Hepatocyte (in vitro differentiated cells): ENCODE measurements at regions not wholly inside any gene's neighbourhood (a gene's known extent, or its start where the extent isn't known, plus 50 kb on each side); places are given as distances from the start of the nearest gene placed in this dataset.

ENCODE experiments used
- DNase-seq: peaks from one replicate; pipeline ENCODE4 v3.0.0-alpha.2; 2016; ENCODE audit warnings: low spot score
- H2AFZ ChIP-seq: fragments of 200-600 bp; sonication (generic); 2 replicates; pipeline ENCODE4 v1.6.0; 2016; ENCODE audit warnings: antibody characterized with exemption, mild to moderate bottlenecking
- H3K27ac ChIP-seq: fragments of 200-600 bp; sonication (generic); 2 replicates; pipeline ENCODE4 v1.5.1; 2016; ENCODE audit warnings: mild to moderate bottlenecking
- H3K27me3 ChIP-seq: fragments of 200-600 bp; sonication (generic); 2 replicates; pipeline ENCODE4 v1.6.1; 2016
- H3K36me3 ChIP-seq: fragments of 200-600 bp; sonication (generic); replicated peaks from 2 replicates; pipeline ENCODE4 v1.5.1; 2016; ENCODE audit warnings: low read depth; ENCODE audit not compliant: insufficient read depth
- H3K4me1 ChIP-seq: fragments of 200-600 bp; sonication (generic); 2 replicates; pipeline ENCODE4 v1.5.1; 2016; ENCODE audit warnings: mild to moderate bottlenecking, moderate library complexity; ENCODE audit not compliant: insufficient read depth
- H3K4me2 ChIP-seq: fragments of 200-600 bp; sonication (generic); 2 replicates; pipeline ENCODE4 v1.6.0; 2016
- H3K4me3 ChIP-seq: fragments of 200-600 bp; sonication (generic); 2 replicates; pipeline ENCODE4 v1.5.1; 2016; ENCODE audit warnings: mild to moderate bottlenecking
- H3K79me2 ChIP-seq: fragments of 200-600 bp; sonication (generic); 2 replicates; pipeline ENCODE4 v1.6.0; 2017; ENCODE audit warnings: mild to moderate bottlenecking
- H3K9me2 ChIP-seq: fragments of 200-600 bp; sonication (generic); replicated peaks from 2 replicates; pipeline ENCODE4 v1.6.0; 2017; ENCODE audit warnings: mild to moderate bottlenecking; ENCODE audit not compliant: insufficient read depth
- H3K9me3 ChIP-seq: fragments of 200-600 bp; sonication (generic); 2 replicates; pipeline ENCODE4 v1.5.1; 2016; ENCODE audit warnings: low read depth, mild to moderate bottlenecking
- H4K20me1 ChIP-seq: fragments of 200-600 bp; sonication (generic); 2 replicates; pipeline ENCODE4 v1.6.0; 2016; ENCODE audit warnings: mild to moderate bottlenecking; ENCODE audit not compliant: insufficient read depth, poor library complexity, severe bottlenecking
- CTCF ChIP-seq: fragments of 200-600 bp; sonication (generic); IDR thresholded peaks from 2 replicates; pipeline ENCODE4 v1.5.1; 2016; ENCODE audit warnings: antibody characterized with exemption, mild to moderate bottlenecking; ENCODE audit not compliant: poor library complexity
- EZH2 ChIP-seq: fragments of 200-600 bp; sonication (generic); IDR thresholded peaks from 2 replicates; pipeline ENCODE4 v1.6.1; 2016; ENCODE audit warnings: antibody characterized with exemption, mild to moderate bottlenecking, borderline replicate concordance
- EZH2phosphoT487 ChIP-seq: fragments of 200-600 bp; sonication (generic); IDR thresholded peaks from one replicate; pipeline ENCODE4 v1.6.1; 2018; ENCODE audit warnings: antibody characterized with exemption, mild to moderate bottlenecking, low read depth, moderate library complexity; ENCODE audit not compliant: unreplicated experiment, severe bottlenecking
- WGBS: methylation state at CpG from one replicate; pipeline ENCODE4 v1.1.6; 2016; ENCODE audit warnings: low lambda C conversion rate; ENCODE audit errors: missing lambda C conversion rate; 5-methylcytosine and 5-hydroxymethylcytosine counted together

- no peaks in the 10 kb centered on the region for H3K4me1 ChIP-seq
- no peak overlapping the region for H3K27ac ChIP-seq
- no peaks in the 10 kb centered on the region for H3K79me2 ChIP-seq
- no peaks in the 10 kb centered on the region for H3K27me3 ChIP-seq
- H3K9me3 ChIP-seq: no peaks in the 10 kb centered on the region
- no peak overlapping the region for H3K4me2 ChIP-seq
- no peaks in the 10 kb centered on the region for H4K20me1 ChIP-seq
- 43% methylated on average over 2 of the region's 2 CpGs for WGBS
- DNase-seq: no peak
- no peaks in the 10 kb centered on the region for H3K36me3 ChIP-seq
- H3K4me3 ChIP-seq: no peak overlapping the region
- no peak overlapping the region for H2AFZ ChIP-seq
- no peak for TF ChIP-seq EZH2phosphoT487
- no peaks in the 10 kb centered on the region for H3K9me2 ChIP-seq
These were observed 188.2 kb upstream of the LYPLAL1 start for GRCh38 chr1:218985424-218985984.

GRCh38 chr1:218986816-218987215 lies 186.9 kb upstream of the LYPLAL1 start:
- H3K4me2 ChIP-seq: no peak overlapping the region
- no peak overlapping the region for H3K4me3 ChIP-seq
- whole genome bisulfite sequencing: 89% methylated on average over 3 of the region's 3 CpGs
- no peak overlapping the region for H2AFZ ChIP-seq
- H3K36me3 ChIP-seq: no peaks in the 10 kb centered on the region
- no peaks in the 10 kb centered on the region for H3K27me3 ChIP-seq
- no peak overlapping the region for H3K27ac ChIP-seq
- H3K4me1 ChIP-seq: no peaks in the 10 kb centered on the region
- H3K9me3 ChIP-seq: no peaks in the 10 kb centered on the region
- no peak for DNase-seq
- no peak for TF ChIP-seq EZH2phosphoT487
- no peak for TF ChIP-seq CTCF
- TF ChIP-seq EZH2: no peak
- H4K20me1 ChIP-seq: no peaks in the 10 kb centered on the region
- H3K79me2 ChIP-seq: no peaks in the 10 kb centered on the region
- no peaks in the 10 kb centered on the region for H3K9me2 ChIP-seq

- no peaks in the 10 kb centered on the region for H3K36me3 ChIP-seq
- H3K27me3 ChIP-seq: no peaks in the 10 kb centered on the region
- no peaks in the 10 kb centered on the region for H3K4me1 ChIP-seq
- H2AFZ ChIP-seq: no peak overlapping the region
- H3K4me3 ChIP-seq: no peak overlapping the region
- no peaks in the 10 kb centered on the region for H3K9me2 ChIP-seq
- no peaks in the 10 kb centered on the region for H3K9me3 ChIP-seq
- no peaks in the 10 kb centered on the region for H3K79me2 ChIP-seq
- DNase-seq: no peak
- no peak overlapping the region for H3K4me2 ChIP-seq
- no peak overlapping the region for H3K27ac ChIP-seq
- TF ChIP-seq EZH2phosphoT487 (no peak), CTCF (no peak), EZH2 (no peak)
- WGBS: 92% methylated on average over 1 of the region's 1 CpG
- no peaks in the 10 kb centered on the region for H4K20me1 ChIP-seq
These were observed 183.7 kb upstream of the LYPLAL1 start for GRCh38 chr1:218990019-218990418.

GRCh38 chr1:218991089-218991488 lies 182.6 kb upstream of the LYPLAL1 start:
- H3K36me3 ChIP-seq: no peaks in the 10 kb centered on the region
- WGBS: 74% methylated on average over 1 of the region's 1 CpG

More at GRCh38 chr1:218991089-218991488, 182.6 kb upstream of the LYPLAL1 start:
- Histone ChIP-seq H2AFZ (no peak overlapping the region), H3K9me2 (no peaks in the 10 kb centered on the region), H4K20me1 (no peaks in the 10 kb centered on the region), H3K27me3 (no peaks in the 10 kb centered on the region), H3K4me3 (no peak overlapping the region), H3K4me2 (no peak overlapping the region), H3K79me2 (no peaks in the 10 kb centered on the region), H3K27ac (no peak overlapping the region), H3K4me1 (no peaks in the 10 kb centered on the region), H3K9me3 (no peaks in the 10 kb centered on the region)
- DNase-seq: no peak
- TF ChIP-seq EZH2: no peak
- TF ChIP-seq CTCF: no peak
- no peak for TF ChIP-seq EZH2phosphoT487
